ENCODE measurements at regions not wholly inside any gene's neighbourhood (a gene's known extent, or its start where the extent isn't known, plus 50 kb on each side); places are given as distances from the start of the nearest gene placed in this dataset.

GRCh38 chr10:33749067-33749735 is 414.7 kb upstream of the NRP1 start:
- TF ChIP-seq CTCF (conservative IDR thresholded peaks at IDR 0.05 in 1 of 2, IDR thresholded peaks at IDR 0.05 in 1 of 2; ENCODE audit: low read depth in 1 of 2, low read length in 2 of 2) (no peak), EZH2 (IDR thresholded peaks at IDR 0.05; ENCODE audit: low read length, missing control alignments) (no peak)
